ENCODE measurements at regions not wholly inside any gene's neighbourhood (a gene's known extent, or its start where the extent isn't known, plus 50 kb on each side); places are given as distances from the start of the nearest gene placed in this dataset.

- Histone ChIP-seq H3K36me3 (ENCODE audit: low read length) (no peaks in the 10 kb centered on the region), H3K9me2 (replicated peaks; ENCODE audit: insufficient read depth, low read length) (no peaks in the 10 kb centered on the region), H3F3A (ENCODE audit: insufficient read depth) (no peaks in the 10 kb centered on the region), H3K9me3 (ENCODE audit: insufficient read depth, low read length) (no peaks in the 10 kb centered on the region), H2AFZ (ENCODE audit: low read depth, low read length, severe bottlenecking) (no peak overlapping the region), H3K27ac (ENCODE audit: low read depth, low read length) (no peak overlapping the region), H3K4me3 (ENCODE audit: insufficient read depth, low read length, poor library complexity, severe bottlenecking) (no peak overlapping the region), H4K20me1 (ENCODE audit: low read depth, low read length) (no peaks in the 10 kb centered on the region), H3K79me2 (ENCODE audit: insufficient read depth, low read length) (no peaks in the 10 kb centered on the region), H3K9ac (ENCODE audit: low read length) (no peak overlapping the region), H3K27me3 (ENCODE audit: low read length) (no peaks in the 10 kb centered on the region), H3K4me2 (ENCODE audit: low read depth, low read length, poor library complexity, severe bottlenecking) (no peak overlapping the region)
- TF ChIP-seq CTCF (IDR thresholded peaks at IDR 0.05; ENCODE audit: insufficient read depth, low read length, poor library complexity, severe bottlenecking) (no peak), EZH2phosphoT487 (conservative IDR thresholded peaks at IDR 0.05; ENCODE audit: low read length) (no peak)
Measured at GRCh38 chr20:60420676-60421229, 462.5 kb downstream of the CDH26 start.

DNA sequence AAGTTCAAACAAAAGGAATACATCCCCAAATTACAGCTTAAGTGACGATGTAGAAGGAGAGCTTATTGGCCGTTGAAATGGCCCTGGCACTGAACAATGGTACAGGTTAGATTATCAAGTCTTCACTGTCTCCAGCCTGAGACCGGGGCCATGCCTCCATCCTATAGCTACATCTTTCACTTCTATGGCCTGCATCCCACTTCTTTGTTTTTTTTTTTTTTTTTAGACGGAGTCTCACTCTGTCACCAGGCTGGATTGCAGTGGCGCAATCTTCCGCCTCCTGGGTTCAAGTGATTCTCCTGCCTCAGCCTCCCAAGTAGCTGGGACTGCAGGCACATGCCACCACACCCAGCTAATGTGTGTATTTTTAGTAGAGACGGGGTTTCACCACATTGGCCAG lies 464.6 kb downstream of the CDH26 start:
- H3K4me2 ChIP-seq (ENCODE audit: low read depth, low read length, poor library complexity, severe bottlenecking), result no peak overlapping the region
- H3K9me2 ChIP-seq (replicated peaks; ENCODE audit: insufficient read depth, low read length), result no peaks in the 10 kb centered on the region
- no peaks in the 10 kb centered on the region for H3K36me3 ChIP-seq (ENCODE audit: low read length)
- H3K9ac ChIP-seq (ENCODE audit: low read length), result no peak overlapping the region
- H4K20me1 ChIP-seq (ENCODE audit: low read depth, low read length), result no peaks in the 10 kb centered on the region
- no peaks in the 10 kb centered on the region for H3F3A ChIP-seq (ENCODE audit: insufficient read depth)
- no peak overlapping the region for H3K4me3 ChIP-seq (ENCODE audit: insufficient read depth, low read length, poor library complexity, severe bottlenecking)
- no peaks in the 10 kb centered on the region for H3K27me3 ChIP-seq (ENCODE audit: low read length)
- TF ChIP-seq EZH2phosphoT487 (conservative IDR thresholded peaks at IDR 0.05; ENCODE audit: low read length), result no peak
- TF ChIP-seq CTCF (IDR thresholded peaks at IDR 0.05; ENCODE audit: insufficient read depth, low read length, poor library complexity, severe bottlenecking), result no peak
- H3K79me2 ChIP-seq (ENCODE audit: insufficient read depth, low read length), result no peaks in the 10 kb centered on the region
- no peak overlapping the region for H2AFZ ChIP-seq (ENCODE audit: low read depth, low read length, severe bottlenecking)
- H3K9me3 ChIP-seq (ENCODE audit: insufficient read depth, low read length), result no peaks in the 10 kb centered on the region
- H3K27ac ChIP-seq (ENCODE audit: low read depth, low read length), result no peak overlapping the region

DNA sequence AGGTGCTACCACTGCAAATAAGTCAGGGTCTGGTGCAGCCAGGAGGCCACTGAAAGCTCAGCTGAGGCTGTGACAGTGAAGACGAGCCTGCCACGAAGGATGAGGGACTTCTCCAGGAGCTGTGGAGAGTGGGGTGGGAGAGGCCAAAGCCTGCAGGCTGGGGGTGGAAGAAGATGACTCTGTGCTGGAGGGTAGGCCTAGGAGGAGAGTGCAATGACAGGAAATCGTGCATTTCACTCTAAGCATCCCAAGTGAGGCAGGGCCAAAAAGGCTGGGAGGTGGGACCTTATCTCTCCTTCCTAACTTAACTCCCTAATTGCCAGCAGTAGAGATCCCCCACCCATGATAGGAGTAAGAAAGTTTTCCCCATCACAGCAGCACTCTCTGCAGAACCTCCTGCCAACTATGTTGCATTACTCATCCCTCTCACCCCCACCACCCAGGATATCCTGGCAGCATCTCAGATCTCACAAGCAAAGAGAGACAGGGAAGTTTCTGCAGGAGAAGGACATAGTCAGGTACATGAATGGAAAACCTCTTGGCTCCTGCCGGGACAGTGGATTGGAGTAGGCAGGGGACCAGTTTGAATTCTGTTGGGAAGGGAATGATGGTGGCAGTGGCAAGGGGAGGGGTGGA lies 466.2 kb downstream of the CDH26 start:
- no peaks in the 10 kb centered on the region for H3K27me3 ChIP-seq (ENCODE audit: low read length)
- H3K36me3 ChIP-seq (ENCODE audit: low read length), result no peaks in the 10 kb centered on the region
- no peak overlapping the region for H3K9ac ChIP-seq (ENCODE audit: low read length)
- H3F3A ChIP-seq (ENCODE audit: insufficient read depth), result no peaks in the 10 kb centered on the region
- no peaks in the 10 kb centered on the region for H3K9me2 ChIP-seq (replicated peaks; ENCODE audit: insufficient read depth, low read length)
- no peaks in the 10 kb centered on the region for H3K79me2 ChIP-seq (ENCODE audit: insufficient read depth, low read length)
- H3K4me2 ChIP-seq (ENCODE audit: low read depth, low read length, poor library complexity, severe bottlenecking), result no peak overlapping the region
- TF ChIP-seq CTCF (IDR thresholded peaks at IDR 0.05; ENCODE audit: insufficient read depth, low read length, poor library complexity, severe bottlenecking) (no peak), EZH2phosphoT487 (conservative IDR thresholded peaks at IDR 0.05; ENCODE audit: low read length) (no peak)
- H2AFZ ChIP-seq (ENCODE audit: low read depth, low read length, severe bottlenecking), result no peak overlapping the region
- no peaks in the 10 kb centered on the region for H3K9me3 ChIP-seq (ENCODE audit: insufficient read depth, low read length)
- no peak overlapping the region for H3K4me3 ChIP-seq (ENCODE audit: insufficient read depth, low read length, poor library complexity, severe bottlenecking)
- H4K20me1 ChIP-seq (ENCODE audit: low read depth, low read length), result no peaks in the 10 kb centered on the region
- no peak overlapping the region for H3K27ac ChIP-seq (ENCODE audit: low read depth, low read length)
